ENCODE measurements at regions not wholly inside any gene's neighbourhood (a gene's known extent, or its start where the extent isn't known, plus 50 kb on each side); places are given as distances from the start of the nearest gene placed in this dataset.

DNA sequence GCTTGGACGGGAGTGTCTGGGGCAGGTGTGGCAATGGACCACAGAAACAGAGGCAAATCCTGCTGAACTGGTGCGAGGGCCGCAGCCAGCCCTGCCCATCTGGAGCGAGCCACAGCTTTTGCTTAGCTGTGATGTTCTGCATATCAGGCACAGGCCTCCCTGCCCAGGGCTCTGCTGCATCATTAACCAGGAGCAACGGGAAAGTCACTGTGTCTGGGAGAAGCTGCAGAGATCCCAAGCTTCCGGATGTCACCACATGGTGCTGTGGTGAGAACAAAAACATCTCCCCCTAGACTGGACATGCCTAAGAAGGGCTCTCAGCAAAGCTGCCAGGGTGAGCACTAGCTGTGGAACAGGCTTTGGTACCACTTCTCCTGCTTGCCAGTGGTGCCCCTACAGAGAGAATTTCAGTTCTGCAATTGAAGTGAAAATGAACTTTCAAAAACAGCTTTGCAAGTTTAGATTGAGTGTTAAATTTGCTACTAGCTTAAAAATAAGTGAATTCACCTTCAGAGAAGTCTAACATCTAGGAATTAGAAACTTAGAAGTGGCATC lies 172.9 kb upstream of the MYT1L start:
- no peak for DNase-seq

DNA sequence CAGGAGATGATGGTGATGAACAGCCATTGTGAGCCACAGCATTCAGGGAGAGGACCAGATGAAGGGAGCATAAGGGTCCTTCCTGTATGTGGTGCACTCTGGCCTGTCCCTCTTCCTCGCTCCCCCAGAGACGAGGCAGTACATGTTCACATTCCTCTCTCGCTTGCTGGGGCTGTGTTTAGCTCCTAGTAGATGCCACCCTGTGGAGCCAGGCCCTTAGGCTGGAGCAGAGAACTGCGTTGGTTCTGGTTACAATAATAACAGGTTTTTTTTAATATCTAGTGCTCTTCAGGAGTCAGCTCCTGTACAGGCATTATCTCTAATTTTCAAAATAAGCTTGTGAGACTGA lies 171.1 kb upstream of the MYT1L start:
- peak in 1 of 3 experiments; percentile 18 for DNase-seq

DNA sequence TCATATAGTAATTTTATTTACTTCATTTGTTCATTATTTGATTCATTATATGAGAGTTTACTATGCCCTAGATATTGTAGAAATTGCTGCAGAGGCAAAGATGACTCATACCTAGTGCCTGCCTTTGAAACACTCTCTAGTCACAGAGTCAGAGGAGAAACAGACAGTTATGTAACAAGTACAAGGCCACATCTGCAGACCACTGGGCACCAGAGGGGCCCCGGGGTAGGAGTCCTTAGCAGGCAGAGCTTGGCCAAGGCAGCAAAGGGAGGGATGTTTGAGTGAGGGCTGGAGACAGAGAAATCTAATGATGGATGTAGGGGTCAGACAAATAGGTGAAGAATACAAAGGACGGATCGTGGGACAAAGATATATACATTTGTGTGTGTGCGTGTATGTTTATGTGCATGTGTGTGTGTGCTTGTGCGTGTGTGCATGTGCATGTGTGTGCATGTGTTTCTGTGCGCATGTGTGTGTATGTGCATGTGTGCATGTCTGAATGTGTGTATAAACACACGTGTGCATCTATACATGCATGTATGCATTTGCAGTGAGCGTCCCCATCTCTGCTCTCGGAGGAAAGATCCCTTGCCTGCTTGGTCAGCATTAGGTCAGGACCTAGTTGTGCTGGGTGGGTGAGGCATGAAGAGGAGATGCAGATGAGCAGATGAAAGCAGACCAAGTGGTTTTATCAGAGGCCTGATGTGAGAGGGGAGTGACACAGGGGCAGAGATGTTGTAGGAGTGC lies 170.6 kb upstream of the MYT1L start:
- DNase-seq = no peak

DNA sequence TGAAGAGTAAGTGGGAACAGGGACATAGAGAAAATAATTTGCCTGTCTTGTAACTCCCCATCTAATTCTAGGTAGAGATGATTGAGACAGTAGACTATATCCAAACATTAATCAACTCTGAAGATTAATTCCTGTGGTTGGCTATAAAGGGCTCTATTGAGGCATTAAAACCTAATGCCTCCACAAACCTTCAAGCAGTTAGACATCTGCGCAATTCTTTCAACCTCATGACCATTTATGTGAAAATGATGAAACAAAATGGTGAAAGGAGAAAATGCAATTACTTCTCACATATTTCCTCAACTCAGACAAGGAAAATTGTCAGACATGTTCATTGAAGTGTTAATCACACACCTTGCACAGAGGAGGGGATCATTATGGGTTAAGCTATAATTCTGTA lies 164.5 kb upstream of the MYT1L start:
- no peak for DNase-seq

DNA sequence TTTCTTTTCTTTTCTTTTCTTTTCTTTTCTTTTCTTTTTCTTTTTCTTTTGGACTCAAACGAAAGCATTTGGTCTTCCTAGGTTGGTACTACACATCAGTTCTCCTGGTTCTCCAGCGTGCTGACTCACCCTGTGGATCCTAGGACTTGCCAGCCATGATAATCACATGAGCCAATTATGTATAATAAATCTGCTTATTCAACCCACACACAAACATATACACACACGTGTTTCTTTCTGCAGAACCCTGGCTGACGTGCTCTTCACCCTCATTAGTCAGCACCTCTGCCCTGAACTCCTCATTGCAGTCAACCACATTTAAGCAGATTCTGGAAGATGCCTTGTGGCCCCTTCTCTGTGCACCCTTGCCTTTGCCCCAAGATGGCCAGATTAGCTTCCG lies 162.4 kb upstream of the MYT1L start:
- no peak for DNase-seq

DNA sequence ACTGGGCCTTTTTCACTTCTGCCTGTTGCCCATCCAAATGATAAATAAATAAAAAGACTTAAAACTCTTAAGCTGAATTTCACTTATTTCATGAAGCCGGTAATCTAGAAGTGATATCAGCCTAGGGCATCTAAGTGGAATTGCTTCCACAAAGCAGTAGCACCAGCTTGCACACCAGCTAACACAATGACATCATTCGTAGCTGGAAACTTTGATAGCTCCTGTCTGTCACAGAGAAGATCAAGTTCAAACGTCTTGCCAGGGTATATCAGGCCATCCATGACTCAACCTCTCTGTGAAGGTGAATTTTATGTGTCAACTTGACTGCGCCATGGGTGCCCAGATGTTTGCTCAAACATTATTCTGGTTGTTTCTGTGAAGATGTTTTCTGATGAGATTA lies 161.7 kb upstream of the MYT1L start:
- no peak for DNase-seq

DNA sequence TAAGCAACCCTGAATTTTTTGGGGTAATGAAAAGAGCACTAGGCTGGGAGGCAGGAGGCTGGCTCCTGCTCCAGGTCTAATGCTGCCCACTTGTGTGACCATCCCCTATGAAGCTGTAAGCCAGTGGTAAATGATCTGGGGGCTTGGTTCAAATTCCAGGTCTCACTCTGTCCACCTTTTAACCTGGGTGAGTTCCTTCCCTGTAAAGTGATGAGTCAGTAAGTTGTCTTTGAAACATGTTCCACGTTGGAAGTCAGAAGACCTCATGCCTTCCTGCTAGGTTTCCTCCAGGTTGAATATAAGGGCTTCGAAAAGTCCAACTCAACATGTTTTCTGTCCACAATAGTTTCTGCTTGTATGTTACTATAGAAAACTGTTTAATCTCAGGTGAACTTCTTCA lies 160.9 kb upstream of the MYT1L start:
- no peak for DNase-seq

DNA sequence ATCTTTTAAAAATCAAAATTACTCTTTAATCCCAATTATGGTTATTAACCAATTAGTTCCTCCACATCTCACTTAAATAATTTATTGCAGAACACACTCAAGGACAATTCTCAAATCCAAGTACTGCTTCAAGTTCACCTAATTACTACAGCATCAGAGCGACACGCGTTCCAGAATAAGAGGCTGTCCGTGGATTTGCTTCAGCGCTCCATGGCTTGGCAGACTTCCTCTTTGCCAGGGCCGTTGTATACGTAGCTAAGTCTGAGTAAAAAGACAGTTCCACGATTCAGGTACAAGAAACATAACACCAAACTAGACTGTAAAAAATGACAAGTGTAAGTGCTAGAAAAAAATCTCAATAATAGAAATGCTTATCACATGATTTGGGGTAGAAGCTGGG lies 153.2 kb upstream of the MYT1L start:
- peak; percentile 56 to 95 (median 59) for DNase-seq

DNA sequence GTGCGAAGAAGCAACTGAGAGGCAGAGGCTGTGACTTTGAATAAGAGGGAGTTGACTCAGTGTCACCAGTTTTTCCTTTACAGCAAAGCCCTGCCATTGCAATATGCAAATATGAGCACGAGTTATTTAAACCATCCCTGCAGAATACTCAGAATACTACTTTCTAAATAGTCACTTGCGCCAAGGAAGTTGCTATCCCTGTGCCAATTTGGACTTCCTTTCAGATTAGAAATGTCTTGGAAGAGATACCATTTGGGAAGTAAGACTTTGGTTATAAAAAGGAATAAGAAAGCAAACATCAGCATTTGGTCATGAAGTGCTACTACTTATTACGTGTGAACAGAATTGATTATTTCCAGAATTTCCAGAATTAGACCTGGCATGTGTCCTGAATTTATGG lies 151.8 kb upstream of the MYT1L start:
- no peak for DNase-seq

DNA sequence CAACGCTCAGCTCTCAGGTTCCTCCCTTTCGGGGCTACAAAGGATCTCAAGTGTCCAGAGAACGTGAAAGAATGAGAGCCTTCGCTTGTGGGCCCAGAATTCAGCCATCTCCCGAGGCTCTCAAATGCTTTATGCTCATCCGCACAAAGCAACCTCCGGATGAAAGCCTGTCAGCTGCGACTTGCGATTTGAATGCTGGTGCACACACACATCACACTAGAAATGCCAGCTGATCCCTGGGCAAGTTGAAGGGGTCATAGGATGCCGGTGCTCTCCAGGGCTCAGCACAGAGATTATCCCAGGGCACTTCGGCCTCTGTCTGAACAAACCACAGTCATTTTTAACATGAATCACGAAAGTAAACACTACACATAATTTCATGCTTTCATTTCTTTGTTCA lies 141.8 kb upstream of the MYT1L start:
- DNase-seq = peak; percentile 22 to 91 (median 61)

DNA sequence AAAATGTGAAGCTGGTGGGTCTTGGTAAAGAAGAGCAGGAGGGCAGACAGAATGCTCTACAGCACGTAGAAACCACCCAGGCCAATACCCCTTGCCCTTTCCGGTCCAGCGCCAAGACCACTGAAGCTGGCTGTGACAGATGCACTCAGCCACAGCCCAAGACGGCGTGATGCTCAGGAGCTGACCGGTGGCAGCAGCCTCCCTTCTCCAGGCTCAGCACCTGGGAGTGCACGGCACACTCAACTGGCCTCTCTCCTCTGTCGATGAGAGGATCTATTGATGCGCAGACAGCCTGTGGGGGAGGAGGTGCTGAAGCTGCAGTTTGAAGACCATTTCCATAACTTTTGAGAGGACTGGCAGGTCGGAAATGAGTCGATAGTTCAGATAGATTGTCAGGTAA lies 141.0 kb upstream of the MYT1L start:
- no peak for DNase-seq

DNA sequence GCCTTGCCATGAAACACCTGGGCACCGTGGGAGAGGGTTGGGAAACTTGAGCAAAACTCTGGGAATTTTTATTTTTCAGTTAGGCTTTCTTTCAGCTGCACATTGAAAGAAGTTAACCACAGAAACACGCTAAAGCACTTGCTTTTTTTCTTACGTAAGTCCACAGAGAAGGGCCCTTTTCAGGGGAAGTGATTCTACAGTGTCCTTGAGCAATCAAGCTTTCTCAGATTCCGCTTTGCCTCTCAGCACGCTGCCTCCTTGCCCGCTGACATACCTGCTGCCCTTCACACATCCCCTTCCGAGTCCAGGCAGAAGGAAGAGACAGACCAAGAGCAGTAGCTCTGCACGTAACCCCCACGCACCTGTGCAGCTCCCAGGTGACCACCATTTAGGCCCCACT lies 135.5 kb upstream of the MYT1L start:
- DNase-seq = no peak

DNA sequence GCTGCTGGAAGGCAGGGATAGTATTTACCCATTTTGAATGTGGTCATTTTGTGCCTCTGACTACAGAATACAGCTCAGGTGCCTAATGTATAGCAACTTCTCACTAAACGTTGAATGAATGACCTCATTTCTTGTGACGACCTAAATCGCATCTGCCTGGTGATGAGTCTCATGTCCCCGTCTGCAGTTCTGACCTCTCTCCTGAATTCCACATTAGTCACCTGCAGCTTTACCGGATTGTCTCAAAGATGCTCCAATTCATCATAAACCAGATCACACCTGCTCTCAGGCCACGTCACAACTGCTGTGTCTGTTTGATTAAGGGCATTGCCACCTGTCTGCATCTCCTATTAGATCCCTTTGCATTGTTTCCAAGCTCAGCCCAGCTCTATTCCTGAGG lies 133.6 kb upstream of the MYT1L start:
- DNase-seq = peak; percentile 59 to 97 (median 86)

DNA sequence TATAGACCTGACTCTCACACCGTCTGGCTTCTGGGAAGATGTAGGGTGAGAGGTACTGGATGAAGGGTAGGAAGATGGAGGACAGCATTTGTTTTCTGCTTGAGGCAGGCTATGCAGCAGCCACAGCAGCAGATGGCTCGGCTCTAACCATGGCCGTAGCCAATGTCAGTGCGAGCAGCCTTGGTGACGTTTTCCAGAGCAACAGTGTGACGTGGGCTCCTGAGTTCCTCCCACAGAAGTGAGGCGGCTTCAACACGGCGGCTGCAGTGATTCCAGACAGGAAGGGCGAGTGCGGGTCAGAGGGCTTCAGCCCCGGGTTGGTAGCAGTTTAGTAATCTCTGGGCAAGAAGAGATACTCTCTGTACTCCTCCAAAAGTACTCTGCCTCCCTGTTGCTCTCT lies 133.0 kb upstream of the MYT1L start:
- peak in 2 of 3 experiments; percentile 42 to 64 for DNase-seq

DNA sequence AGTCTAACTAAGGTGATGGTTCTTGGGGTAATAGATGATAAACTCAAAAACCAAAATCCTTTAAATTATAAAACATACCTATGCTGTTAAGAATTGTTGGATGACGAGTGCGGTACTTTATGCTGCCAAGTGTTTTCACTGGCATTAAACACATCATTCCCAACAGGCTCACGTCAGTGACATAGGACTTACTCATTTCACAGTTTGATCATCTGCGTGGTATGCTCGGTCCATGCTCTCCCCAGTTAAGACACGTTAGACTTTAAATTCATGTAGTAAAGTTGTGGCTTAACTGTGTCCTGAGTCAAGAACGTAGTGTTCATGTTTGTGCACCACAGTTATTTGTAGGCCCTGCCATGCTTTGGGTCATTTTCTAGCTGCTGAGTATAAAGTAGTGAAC lies 125.6 kb upstream of the MYT1L start:
- DNase-seq = no peak

DNA sequence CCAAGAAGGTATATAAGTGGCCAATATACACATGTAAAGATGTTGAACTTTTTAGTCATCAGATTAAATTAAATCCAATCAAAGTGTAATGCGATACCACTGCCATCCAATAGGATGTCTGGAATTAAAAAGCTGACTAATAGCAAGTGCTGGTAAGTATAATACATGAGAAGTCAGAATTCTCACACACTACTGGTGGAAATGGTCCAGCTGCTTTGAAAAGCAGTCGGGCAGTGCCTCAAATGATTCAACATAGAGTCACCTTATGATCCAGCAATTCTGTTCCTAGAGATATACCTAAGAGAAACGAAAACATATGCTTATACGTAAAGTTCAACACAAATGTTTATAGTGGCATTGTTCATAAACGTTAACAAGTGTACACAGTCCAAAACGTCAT lies 124.1 kb upstream of the MYT1L start:
- no peak for DNase-seq

DNA sequence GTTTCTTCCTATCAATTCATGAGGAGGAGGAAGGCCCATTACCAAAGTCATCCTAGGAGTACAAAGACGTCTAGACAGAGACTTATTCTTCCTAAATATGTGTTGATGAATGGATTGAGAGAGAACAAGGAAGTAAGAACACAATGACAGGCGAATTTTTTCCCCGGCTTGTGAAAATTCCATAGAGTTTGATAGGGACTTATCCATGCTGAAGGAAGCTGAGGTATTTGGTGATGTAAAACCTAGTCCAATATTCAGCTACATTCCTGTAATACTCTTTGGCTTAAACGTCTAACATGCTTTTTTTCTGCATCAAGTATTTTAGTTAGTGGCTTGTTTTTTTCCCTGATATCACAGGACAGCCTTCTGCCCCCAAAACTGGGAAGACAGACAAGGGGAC lies 121.9 kb upstream of the MYT1L start:
- no peak for DNase-seq

DNA sequence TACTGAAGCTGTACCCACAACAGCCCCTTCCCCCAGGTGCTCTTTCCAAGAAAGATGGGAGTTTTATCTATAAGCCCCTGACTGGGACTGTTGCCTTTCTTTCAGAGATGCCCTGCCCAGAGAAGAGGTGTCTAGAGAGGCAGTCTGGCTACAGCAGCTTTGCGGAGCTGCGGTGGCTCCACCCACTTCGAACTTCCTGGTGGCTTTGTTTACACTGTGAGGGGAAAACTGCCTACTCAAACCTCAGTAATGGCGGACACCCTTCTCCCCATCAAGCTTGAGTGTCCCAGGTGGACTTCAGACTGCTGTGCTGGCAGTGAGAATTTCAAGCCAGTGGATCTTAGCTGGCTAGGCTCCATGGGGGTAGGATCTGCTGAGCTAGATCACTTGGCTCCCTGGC lies 120.2 kb upstream of the MYT1L start:
- peak in 1 of 3 experiments; percentile 14 for DNase-seq

DNA sequence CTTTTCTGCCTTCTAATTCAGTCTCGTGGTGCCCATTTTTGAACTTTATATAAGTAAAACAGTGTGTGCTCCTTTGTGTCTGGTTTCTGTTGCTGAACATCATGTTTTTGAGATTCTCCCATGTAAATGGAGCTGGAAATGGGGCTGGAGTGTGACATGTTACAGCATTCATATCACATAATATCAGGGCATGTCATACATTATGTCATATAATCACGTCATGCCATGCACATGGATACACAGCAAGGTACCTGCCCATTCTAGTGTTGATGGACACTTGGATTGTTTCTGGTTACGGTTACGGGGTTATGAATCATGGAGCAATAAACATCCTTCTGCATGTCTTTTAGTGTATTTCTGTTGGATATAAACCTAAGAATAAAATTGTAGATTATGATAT lies 117.1 kb upstream of the MYT1L start:
- DNase-seq = no peak

DNA sequence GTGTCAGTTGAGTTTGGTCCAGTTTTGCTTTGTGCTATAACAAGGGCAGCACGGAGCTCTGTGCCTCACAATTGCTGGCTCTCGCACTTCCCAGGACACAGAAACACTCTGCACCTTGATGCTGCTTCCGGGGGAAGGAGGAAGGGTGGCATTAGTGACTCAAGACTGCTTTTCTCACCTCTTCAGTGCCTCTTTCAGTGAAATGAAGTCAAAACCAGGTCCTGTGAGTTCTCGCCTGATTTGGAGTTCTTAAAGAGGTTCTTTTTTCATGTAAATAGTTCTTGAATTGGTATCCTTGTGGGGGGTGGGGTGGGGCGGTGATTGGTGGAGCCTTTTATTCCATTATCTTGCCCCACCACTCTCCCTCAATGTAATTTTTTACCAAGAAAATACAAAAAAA lies 91.5 kb upstream of the MYT1L start:
- DNase-seq = no peak

DNA sequence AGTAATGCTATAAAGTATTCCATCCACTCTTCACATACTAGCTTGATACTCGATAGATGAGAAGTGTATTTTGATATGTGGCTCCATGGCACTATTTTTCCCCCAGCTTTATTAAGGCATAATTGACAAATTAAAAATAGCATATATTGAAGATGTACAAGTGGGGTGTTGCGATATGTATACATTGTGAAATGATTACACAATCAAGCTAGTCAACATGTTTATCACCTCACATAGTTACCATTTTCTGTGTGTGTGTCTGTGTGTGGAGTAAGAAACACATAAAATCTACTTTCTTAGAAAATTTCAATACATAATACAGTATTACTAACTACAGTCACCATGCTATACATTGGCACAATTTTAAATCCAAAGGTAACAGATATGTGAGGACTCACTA lies 82.5 kb upstream of the MYT1L start:
- DNase-seq = no peak

DNA sequence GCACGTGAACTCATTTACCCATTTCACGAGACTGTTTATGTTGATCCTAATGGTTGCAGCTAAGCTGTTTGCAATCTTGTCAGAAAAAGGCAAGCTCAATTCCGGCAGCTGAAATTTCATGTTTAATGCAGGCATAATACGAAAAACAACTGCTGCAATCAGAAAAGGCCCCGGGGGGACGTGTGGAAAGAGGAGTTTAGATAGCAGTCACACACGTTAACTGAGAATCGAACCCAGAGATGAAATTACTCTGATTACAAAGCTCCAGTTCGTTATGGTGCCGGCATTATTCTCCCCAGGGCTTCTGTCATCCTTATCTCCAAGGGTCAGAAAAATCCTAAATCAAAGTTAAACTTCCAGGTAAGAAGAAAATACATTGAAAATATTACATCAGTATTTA lies 79.9 kb upstream of the MYT1L start:
- DNase-seq = no peak

DNA sequence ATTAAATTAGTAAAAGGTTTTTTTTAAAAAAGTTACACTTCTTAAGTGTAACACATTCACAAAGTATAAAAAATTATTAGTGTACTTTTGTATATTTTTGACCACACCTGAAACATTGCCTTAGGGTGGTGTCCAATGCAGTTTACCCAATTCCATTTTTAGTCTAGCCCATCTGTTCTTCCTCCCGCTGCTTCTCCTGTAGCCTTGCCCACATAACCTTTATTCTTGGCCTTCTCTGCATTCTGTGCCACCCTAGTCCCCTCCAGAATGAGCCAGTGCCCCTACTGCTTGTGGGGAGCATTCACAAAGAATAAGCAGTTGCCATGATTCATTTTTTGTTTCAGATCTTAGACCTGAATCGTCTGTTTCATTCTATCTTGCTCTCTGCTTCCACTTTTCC lies 78.4 kb upstream of the MYT1L start:
- DNase-seq = no peak

DNA sequence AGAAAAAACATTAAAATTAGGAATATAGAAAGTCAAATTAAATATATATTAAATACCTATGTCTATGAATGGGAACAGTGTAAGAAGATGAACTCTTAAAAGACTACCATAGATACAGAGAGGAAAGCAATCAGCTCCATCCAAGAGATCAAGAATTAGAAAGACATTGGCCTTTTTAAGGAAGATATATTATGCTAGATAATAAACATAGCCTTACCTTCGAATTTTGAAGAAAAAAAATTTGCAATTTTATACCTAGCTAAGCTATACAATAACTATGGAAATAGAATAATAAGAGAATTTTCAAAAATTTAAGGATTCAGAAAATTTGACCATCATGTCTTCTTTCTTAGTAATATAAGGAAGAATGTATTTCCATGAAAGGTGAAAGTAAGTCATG lies 74.7 kb upstream of the MYT1L start:
- no peak for DNase-seq

DNA sequence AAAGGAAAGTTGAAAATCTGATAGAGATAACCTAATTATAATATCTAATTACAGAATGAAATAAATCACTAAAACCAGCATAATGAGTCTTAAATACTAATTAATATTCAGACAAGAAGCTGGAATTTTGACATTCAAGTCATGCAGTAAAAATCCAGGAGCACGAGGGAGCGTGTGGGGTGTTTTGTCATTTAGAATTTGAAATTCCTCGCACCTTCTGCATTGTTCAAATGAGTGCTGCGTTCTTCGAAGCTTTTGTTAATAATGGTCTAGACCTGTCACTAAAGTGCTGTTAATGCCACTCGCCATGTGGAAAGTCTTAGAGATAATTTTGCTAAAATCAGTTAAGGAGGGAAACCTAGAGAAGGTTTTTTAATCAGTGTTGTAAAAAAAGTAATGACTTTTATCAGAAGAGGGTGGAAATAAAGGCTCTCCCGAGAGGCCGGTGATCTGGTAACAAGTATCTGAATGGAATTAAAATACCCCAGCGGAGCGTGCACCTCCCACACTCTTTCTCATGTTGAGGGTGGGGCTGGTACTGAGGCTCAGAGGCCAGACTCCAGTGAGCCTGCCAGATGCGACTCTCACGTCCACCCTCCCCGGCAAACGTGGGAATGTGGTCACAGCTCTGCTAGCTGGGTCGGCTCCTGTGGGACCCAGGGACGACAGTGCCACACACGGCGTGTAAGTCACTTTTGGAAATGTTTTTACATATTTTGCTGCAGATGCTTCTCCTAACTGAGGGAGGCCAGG lies 69.4 kb upstream of the MYT1L start:
- DNase-seq = no peak

Data from NCI-H1417 (cell line).